SK-N-SH (cell line): ENCODE measurements at regions not wholly inside any gene's neighbourhood (a gene's known extent, or its start where the extent isn't known, plus 50 kb on each side); places are given as distances from the start of the nearest gene placed in this dataset.

Experiments used
- CHD2 ChIP-seq: fragments of 150-350 bp; IDR thresholded peaks from 2 replicates; pipeline ENCODE4 v1.6.1; 2018; ENCODE audit warnings: low read length; ENCODE audit not compliant: partially characterized antibody
- CTCF ChIP-seq: fragments of 200-600 bp; sonication (generic); IDR thresholded peaks from 2 replicates; pipeline ENCODE4 v1.6.1; 2017; ENCODE audit warnings: antibody characterized with exemption, mild to moderate bottlenecking, moderate library complexity
- ELF1 ChIP-seq: IDR thresholded peaks from 2 replicates; pipeline ENCODE4 v1.4.0; 2012
- REST ChIP-seq: IDR thresholded peaks from 2 replicates; pipeline ENCODE4 v1.6.1; 2012; ENCODE audit warnings: mild to moderate bottlenecking, low read depth, low read length, moderate library complexity
- RXRA ChIP-seq: IDR thresholded peaks from 2 replicates; pipeline ENCODE4 v1.4.0; 2012; ENCODE audit warnings: low read depth, mild to moderate bottlenecking, borderline replicate concordance

GRCh38 chr1:73623946-73624345 lies 574.0 kb downstream of the LRRIQ3 start:
- TF ChIP-seq RXRA (no peak), CTCF (no peak), ELF1 (no peak), CHD2 (no peak), REST (no peak)
